Type B pancreatic cell (in vitro differentiated cells): ENCODE measurements at regions not wholly inside any gene's neighbourhood (a gene's known extent, or its start where the extent isn't known, plus 50 kb on each side); places are given as distances from the start of the nearest gene placed in this dataset.

Experiments
- DNase-seq: peaks from one replicate; pipeline ENCODE4 v3.0.0; 2021; ENCODE audit warnings: mixed read lengths; ENCODE audit not compliant: unreplicated experiment; ENCODE audit errors: extremely low spot score
- H3K27ac Mint-ChIP-seq: 2 replicates; pipeline ENCODE4 v1.8.0; 2021; ENCODE audit warnings: mild to moderate bottlenecking, mixed read lengths
- H3K27me3 Mint-ChIP-seq: 2 replicates; pipeline ENCODE4 v1.8.0; 2021; ENCODE audit warnings: mixed read lengths
- H3K36me3 Mint-ChIP-seq: 2 replicates; pipeline ENCODE4 v1.8.0; 2021; ENCODE audit warnings: mixed read lengths
- H3K4me1 Mint-ChIP-seq: one replicate; pipeline ENCODE4 v1.8.0; 2021; ENCODE audit warnings: mixed read lengths; ENCODE audit not compliant: unreplicated experiment
- H3K4me3 Mint-ChIP-seq: 2 replicates; pipeline ENCODE4 v1.8.0; 2021; ENCODE audit warnings: mild to moderate bottlenecking, mixed read lengths
- H3K9me3 Mint-ChIP-seq: 2 replicates; pipeline ENCODE4 v1.8.0; 2021; ENCODE audit warnings: mixed read lengths
- TF ChIP-seq, protein P1 (sequence below): fragments of 200-600 bp; sonication (generic); conservative IDR thresholded peaks from 2 replicates; pipeline ENCODE4 v1.5.0; 2021; ENCODE audit warnings: antibody characterized with exemption, mild to moderate bottlenecking

DNA sequence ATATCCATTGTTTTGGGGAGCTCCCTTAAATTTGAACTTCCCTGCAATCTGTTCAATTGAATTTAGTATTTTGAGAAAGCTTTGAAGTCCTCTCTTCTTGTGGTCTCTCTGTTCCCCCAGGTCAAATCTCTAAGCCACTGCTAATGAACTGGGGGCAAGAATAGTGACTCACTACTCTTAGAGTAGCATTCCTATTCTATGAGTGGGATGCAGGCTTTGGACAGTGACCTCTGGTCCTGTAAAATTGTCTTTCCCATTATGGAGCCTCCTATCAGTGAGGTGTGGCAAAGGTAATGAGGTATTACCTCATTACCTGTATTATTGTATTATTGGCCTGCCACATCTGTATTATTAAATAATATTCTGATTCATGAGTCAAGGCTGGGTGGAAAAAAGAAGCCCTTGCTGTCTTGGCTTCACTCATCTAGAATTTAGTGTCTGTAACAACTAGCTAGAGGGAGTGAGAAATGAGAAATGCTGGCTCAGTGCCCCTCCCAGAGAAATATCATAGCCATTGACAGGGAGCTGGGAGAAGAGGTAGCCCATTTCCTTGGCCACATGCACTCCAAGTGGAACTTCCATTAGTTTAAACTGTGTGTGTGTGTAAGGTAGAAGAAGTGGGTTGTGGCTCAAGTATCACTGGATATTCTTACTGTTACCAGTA, 393.9 kb upstream of the CTSO start:
- TF ChIP-seq, protein P1, sequence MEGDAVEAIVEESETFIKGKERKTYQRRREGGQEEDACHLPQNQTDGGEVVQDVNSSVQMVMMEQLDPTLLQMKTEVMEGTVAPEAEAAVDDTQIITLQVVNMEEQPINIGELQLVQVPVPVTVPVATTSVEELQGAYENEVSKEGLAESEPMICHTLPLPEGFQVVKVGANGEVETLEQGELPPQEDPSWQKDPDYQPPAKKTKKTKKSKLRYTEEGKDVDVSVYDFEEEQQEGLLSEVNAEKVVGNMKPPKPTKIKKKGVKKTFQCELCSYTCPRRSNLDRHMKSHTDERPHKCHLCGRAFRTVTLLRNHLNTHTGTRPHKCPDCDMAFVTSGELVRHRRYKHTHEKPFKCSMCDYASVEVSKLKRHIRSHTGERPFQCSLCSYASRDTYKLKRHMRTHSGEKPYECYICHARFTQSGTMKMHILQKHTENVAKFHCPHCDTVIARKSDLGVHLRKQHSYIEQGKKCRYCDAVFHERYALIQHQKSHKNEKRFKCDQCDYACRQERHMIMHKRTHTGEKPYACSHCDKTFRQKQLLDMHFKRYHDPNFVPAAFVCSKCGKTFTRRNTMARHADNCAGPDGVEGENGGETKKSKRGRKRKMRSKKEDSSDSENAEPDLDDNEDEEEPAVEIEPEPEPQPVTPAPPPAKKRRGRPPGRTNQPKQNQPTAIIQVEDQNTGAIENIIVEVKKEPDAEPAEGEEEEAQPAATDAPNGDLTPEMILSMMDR = no peak
- H3K27me3 Mint-ChIP-seq = no peaks in the 10 kb centered on the region
- no peaks in the 10 kb centered on the region for H3K36me3 Mint-ChIP-seq
- H3K27ac Mint-ChIP-seq = no peak overlapping the region
- DNase-seq = no peak
- no peak overlapping the region for H3K4me3 Mint-ChIP-seq
- peaks cover 5% of the 10 kb centered on the region for H3K9me3 Mint-ChIP-seq
- peaks cover 7% of the 10 kb centered on the region for H3K4me1 Mint-ChIP-seq

DNA sequence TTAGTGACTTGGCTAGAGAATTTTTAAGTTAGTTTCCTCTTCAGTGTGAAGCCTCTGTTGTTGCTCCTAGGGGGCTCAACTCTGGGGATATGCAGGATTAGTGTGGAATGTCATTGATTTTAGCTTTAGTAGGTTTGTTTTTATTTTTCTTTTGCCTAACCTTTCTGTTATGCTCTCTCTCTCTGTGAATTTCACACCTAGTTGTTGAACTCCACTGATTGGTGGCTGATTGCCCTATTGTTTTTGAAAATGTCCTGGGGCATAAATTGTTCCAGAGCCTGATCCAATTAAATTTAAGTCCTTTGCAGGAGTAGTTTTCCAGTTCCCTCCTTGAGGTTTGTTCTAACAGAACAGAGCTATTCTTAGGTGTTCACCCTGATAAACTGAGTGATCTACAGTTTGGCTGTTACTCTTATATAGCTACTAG, 393.3 kb upstream of the CTSO start:
- Mint-ChIP-seq H3K27me3 (no peaks in the 10 kb centered on the region), H3K36me3 (no peaks in the 10 kb centered on the region), H3K4me3 (no peak overlapping the region), H3K9me3 (peaks cover 5% of the 10 kb centered on the region), H3K4me1 (peaks cover 7% of the 10 kb centered on the region), H3K27ac (no peak overlapping the region)
- DNase-seq = no peak
- TF ChIP-seq, protein P1 = no peak

DNA sequence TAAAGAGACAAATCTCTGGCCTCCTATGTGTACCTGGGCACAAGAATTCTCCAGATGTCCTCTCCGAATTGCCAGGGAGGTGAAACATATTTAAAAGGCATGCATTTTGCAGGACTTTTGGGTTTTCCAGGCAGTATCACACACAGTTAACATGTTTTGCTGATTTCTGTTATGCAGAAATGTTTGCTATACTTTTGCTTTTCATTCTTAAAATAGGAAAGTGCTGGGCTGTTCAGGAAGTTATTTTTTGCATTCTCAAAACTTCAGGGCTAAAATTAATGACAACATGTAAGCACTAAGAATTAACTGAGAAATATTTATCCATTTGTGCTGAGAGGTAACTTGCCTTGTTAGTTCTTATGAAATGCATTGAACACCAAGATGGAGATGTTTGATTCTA, 390.7 kb upstream of the CTSO start:
- TF ChIP-seq, protein P1 = no peak
- Mint-ChIP-seq H3K9me3 (no peaks in the 10 kb centered on the region), H3K36me3 (no peaks in the 10 kb centered on the region), H3K4me3 (no peak overlapping the region), H3K27me3 (no peaks in the 10 kb centered on the region), H3K4me1 (no peaks in the 10 kb centered on the region), H3K27ac (no peak overlapping the region)
- no peak for DNase-seq

DNA sequence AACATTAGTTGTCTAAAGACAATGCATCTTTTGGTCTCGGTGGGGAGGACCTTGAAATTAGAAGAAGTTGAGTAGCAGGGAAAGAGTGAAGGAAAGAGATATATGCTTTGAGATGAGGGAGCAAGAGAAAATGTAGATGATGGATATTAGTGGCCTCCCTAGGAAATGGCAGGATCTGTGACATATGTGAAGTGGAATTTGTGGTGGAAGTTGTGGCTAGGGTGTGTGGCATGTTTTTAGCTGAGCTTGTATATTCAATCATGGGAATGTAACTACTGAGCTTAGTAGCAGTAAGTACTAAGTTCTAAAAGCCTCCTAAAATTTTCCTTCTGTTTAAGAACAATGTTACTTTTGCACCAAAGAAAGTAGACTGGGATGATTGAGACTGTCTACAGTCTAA, 382.8 kb upstream of the CTSO start:
- TF ChIP-seq, protein P1 = no peak
- no peak for DNase-seq
- no peak overlapping the region for H3K27ac Mint-ChIP-seq
- no peaks in the 10 kb centered on the region for H3K27me3 Mint-ChIP-seq
- no peaks in the 10 kb centered on the region for H3K9me3 Mint-ChIP-seq
- no peaks in the 10 kb centered on the region for H3K4me1 Mint-ChIP-seq
- no peak overlapping the region for H3K4me3 Mint-ChIP-seq
- no peaks in the 10 kb centered on the region for H3K36me3 Mint-ChIP-seq

DNA sequence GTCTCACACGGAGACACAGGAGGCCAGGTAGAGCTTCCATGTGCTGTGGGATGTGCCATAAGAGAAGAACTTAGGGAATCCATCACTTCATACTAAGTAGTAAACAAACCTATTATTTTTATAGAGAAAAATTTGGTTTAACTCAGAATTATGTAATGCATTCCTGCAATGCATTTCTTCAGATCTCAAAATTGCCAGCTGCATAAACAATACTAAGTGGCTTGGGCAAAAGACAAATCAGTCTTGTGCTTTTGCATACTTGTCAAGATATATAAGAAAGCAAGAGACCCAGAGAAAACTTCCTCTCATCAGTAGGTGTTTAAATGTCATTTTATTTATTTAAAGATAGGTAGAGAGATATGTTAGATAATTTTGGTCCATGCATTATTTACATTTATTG, 382.1 kb upstream of the CTSO start:
- no peaks in the 10 kb centered on the region for H3K9me3 Mint-ChIP-seq
- H3K27ac Mint-ChIP-seq = no peak overlapping the region
- H3K4me3 Mint-ChIP-seq = no peak overlapping the region
- TF ChIP-seq, protein P1 = no peak
- no peaks in the 10 kb centered on the region for H3K27me3 Mint-ChIP-seq
- no peaks in the 10 kb centered on the region for H3K36me3 Mint-ChIP-seq
- no peaks in the 10 kb centered on the region for H3K4me1 Mint-ChIP-seq
- DNase-seq = no peak
